Activated naive CD4-positive, alpha-beta T cell (primary cell): ENCODE measurements at regions not wholly inside any gene's neighbourhood (a gene's known extent, or its start where the extent isn't known, plus 50 kb on each side); places are given as distances from the start of the nearest gene placed in this dataset.
A peak's percentile ranks its signal among the peaks of the same experiment; 100 is the strongest.

Experiments used
- DNase-seq, 4 experiments: peaks; one replicate each; lab custom pipeline; 2025; lab: John Stamatoyannopoulos, UW

DNA sequence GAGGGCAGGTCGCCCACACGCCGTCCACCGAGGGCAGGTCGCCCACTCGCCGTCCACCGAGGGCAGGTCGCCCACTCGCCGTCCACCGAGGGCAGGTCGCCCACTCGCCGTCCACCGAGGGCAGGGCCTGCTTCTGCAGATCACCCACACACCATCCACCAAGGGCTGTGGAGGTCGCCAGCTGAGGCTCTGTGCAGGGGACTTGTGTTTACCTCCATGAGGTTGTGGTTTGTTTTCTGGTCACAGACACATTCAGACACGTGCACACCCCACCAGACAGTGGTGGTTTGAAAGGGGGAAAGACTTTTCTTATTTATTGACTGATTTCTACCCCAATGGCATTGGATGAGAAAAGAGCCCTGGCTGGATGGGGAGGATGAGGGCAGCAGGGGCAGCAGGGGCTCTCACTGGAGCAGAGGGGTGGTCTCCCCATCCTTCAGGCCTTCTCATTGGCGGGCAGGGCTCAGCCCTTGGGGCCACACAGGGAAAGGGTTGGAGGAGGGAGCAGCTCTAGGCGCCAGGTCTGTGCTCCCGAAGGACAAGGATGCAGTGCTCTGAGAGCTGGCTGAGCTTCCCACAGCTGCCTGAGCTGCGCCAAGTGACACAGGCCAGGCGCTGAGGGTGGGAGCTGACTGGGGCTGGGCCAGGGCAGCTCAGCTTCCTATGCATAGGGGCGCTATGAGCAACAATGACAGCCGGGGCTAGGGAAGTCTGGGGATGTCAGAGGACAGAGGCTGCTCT is 252.6 kb upstream of the B3GAT1 start:
- no peak for DNase-seq

DNA sequence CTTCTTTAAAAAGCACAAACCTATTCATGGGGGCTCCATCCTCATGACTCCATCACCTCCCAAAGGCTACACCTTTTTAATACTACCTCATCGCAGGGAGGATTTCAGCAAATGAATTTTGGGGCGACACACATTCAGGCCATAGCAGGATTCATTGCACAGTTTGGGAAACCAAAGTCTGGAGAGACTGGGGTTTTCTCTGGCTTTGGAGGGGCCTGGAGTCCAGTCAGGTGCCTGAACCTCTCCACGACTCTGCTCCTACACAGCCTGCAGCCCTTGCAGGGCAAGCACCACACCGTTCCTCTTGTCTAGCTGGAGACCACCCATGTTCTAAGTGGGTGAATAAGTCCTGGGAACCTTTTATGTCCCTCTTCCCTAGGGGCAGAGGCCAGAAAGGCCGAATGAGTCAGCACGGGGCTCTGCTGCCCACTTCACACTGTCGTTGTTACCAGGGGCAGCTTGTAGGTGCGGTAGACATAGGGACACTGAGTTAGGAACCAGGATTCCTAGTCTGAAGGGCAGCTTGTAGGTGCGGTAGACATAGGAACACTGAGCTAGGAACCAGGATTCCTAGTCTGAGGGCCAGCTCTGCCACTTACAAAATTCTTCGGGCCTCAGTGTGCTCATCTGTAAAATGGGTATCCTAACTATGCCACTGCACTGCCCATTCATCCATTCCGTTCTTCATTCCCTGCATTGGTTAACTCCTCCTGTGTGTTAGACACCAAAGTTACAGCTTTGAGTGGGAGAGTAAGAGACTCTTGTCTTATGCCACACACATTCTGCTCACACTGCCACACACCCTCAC is 251.7 kb upstream of the B3GAT1 start:
- DNase-seq, result no peak

DNA sequence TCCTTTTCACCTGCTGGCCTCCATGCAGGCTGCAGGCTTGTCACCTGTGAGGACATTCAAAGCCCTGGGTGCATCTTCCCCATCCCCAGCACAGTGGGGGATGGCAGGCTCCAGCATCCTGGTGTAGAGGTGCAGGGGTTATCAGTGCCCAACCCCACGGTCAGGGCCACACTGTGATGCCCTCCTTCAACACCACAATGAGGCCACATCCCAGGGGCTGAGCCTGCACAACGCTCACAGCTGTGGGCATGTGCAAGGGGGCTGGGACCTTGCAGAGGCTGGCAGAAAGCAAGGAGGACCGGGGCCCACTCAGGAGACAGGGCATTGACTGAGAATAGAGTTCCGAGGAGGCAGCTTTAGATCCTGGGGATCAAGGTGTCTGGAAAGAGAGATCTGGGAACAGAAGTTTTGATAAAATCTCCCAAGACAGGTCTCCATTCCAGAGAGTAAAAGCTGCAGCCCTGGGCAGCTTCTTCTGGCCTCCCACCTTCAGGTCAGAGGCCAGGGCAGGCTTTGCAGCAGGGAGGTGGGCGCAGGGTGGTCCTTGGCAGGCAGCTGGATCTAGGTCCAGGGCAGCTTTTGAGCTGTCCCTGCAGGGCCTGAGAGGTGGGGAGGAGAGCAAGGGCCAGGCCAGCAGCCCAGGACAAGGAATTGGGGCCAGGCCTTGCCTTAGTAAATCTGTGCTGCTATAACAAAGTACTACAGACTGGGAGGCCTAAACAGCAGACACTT is 250.8 kb upstream of the B3GAT1 start:
- no peak for DNase-seq

- no peak for DNase-seq
These were observed 249.6 kb upstream of the B3GAT1 start for GRCh38 chr11:134661660-134662059.

GRCh38 chr11:134660416-134660815 is 248.4 kb upstream of the B3GAT1 start:
- DNase-seq, result no peak

DNA sequence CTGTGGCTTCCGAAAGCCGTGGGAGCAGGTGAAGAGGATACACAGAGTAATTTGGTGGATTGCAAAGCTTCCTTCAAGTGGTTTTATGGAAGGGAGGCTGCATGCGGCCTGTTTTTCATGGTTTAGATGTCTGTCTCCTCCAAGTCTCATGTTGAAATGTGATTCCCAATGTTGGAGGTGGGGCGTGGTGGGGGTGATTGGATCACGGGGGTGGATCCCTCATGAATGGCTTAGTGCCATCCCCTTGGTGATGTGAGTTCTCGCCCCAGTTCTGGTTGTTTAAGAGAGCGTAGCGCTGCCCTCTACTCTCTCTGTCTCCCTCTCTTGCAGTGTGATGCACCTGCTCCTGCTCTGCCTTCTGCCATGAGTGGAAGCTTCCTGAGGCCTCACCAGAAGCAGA is 247.8 kb upstream of the B3GAT1 start:
- no peak for DNase-seq

DNA sequence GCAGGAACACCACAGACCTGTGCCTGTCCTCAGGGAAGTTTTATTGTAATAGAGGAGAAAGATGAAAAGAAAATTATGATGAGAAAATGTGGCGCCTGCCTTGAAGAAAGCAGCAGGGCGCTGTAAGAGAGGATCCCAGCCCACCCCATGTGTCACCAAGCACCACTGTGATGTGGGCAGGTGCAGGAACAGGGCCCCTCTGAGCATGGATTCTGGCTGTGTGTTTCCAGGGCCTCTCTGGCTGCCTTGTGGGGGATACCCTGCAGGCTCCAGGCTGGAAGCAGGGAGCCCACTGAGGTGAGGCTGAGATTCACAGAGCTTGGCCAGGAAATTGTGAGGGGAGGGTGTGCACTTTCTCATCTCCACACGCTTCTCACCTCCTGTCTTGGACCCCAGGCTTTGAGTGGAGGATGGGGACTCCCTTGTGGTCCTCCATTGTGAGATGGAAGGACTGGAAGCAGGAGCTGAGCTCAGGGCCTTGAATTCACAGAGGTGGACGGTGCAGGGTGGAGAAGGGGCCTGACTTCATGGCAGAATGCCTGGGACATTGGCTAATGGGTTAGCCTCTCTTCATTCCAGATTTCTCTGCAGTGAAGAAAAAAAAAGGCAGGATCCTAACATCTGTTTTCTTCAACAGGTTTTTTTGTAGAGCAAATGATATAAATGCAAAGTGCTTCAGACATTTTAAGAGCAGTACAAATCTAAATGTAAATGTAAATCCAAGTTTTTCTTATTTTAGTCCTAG is 246.6 kb upstream of the B3GAT1 start:
- no peak for DNase-seq

DNA sequence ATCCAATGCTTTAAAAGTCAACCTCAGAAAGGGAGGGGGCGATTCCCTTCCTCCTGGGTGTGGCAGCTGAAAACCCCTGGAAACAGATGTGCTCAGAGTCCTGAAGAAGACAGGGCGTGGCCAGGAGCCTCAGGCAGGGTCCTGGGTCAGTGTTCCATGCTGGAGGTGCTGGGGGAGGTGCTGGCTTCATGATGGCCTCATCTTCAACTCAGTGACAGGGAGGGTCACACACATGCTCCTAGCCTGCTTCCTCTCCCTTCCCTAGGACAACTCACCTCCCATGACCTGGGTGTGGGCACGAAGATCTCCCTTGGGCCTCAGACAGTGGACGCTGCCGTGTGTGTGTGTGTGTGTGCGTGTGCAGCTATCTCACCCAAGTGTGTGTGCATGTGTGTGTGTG is 245.6 kb upstream of the B3GAT1 start:
- DNase-seq, result no peak

- peak in 1 of 4 experiments; percentile 46 for DNase-seq
These were observed 245.0 kb upstream of the B3GAT1 start for GRCh38 chr11:134656861-134657540.

- peak in 1 of 4 experiments; percentile 39 for DNase-seq
These were observed 244.2 kb upstream of the B3GAT1 start for GRCh38 chr11:134656086-134656840.

DNA sequence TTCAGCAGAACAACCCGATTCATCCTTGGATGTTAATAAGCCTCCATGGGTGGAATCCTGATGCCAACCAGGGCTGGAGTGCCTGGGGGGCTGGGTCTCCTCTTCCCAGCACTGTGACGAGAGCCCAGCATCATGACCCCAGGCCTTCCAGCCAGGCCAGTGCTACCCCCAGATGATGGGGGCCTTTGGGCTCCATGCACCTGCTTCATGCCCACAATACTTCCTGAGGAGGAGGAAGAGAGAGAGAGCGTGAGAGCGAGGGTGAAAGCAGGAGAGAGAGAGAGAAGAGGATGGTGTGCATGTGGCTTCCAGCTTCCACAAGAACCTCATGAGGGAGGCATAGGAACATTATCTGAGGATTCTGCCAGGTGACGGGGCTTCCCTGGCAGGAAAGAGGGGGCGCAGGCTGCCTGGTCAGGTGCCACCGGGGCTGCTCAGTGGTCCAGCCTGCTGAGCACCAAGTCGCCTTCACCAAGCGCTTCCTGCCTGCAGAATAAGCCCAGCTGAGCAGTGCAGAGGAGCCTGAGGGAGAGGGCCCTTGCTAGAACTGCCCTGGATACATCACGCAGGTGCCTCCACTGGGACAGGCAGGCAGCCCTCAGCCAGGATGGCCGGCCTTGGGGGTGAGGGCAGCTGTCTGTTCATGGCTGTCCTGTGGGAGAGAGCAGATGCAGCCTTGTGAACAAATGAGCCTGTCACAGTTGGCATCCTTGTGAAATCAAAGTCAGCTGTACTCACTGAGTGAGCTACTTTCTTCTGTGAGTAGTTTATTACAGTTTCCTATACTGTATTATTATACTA is 243.3 kb upstream of the B3GAT1 start:
- no peak for DNase-seq

- no peak for DNase-seq
These were observed 242.3 kb upstream of the B3GAT1 start for GRCh38 chr11:134654161-134654915.

GRCh38 chr11:134652586-134653255 is 240.7 kb upstream of the B3GAT1 start:
- DNase-seq, result no peak

- DNase-seq, result no peak
These were observed 235.2 kb upstream of the B3GAT1 start for GRCh38 chr11:134647066-134647743.

DNA sequence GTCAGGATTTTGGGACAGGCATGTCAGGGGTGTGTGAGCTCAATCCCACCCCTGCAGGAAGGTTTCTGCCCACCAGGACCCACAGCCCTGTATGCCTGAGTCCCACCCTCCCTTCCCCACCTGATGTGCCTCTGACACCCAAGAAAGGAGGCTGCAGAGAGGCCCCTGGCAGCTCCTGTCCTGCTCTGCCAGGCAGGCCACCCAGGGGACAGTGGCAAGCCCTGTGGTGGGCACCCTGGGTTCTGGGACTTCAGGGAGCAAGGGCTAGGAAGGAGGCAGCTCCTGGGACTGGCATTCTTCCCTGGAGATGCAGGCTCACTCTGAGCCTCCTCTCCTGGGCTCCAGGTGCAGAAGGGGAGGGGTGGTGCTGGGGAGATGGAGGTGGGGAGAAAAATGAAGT is 234.5 kb upstream of the B3GAT1 start:
- no peak for DNase-seq

GRCh38 chr11:134645576-134645975 is 233.5 kb upstream of the B3GAT1 start:
- DNase-seq, result no peak

- DNase-seq, result no peak
These were observed 232.7 kb upstream of the B3GAT1 start for GRCh38 chr11:134644476-134645456.
